ENCODE measurements at regions not wholly inside any gene's neighbourhood (a gene's known extent, or its start where the extent isn't known, plus 50 kb on each side); places are given as distances from the start of the nearest gene placed in this dataset.
A peak's percentile ranks its signal among the peaks of the same experiment; 100 is the strongest.

DNA sequence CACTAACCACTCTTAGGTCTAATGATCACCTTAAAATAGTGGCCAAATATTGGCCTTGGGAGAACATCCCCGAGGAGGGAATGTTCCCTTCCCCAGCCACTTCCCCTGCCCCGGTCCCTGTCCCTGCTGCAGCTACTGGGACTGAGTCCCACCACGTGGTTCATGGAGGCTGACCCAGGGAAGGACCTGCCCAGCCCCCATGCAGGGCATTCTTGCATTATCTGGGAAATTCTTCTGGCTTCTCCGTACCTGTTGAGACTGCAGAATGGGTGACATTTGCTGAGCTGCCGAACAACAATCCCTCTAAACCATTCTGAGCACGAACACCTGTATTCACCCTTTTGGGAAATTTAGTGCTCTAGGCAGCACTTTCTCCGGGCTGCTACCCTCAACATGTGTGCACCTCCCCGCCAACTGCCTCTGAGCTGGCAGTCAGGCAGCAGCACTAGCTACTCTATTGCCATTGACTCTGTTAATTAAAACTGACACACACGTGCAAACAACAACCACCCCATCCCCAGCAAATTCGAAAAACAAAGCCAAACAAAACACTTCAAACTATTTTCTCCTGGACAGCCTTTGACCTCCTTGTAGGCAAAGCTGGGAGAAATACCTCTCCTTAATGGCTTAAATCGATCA lies 567.4 kb upstream of the MKI67 start:
- Histone ChIP-seq H4K20me1 (ENCODE audit: insufficient read depth) (no peaks in the 10 kb centered on the region), H3K36me3 (ENCODE audit: insufficient read depth, low read length) (no peaks in the 10 kb centered on the region), H3K4me3 (ENCODE audit: low read length) (peak overlapping the region; percentile 5), H3K9ac (ENCODE audit: low read length) (no peak overlapping the region), H3F3A (ENCODE audit: insufficient read depth, low read length, poor library complexity, severe bottlenecking) (no peaks in the 10 kb centered on the region), H3K27ac (ENCODE audit: low read length) (no peak overlapping the region), H3K4me2 (ENCODE audit: low read length) (no peak overlapping the region), H3K9me2 (ENCODE audit: insufficient read depth, low read length) (no peaks in the 10 kb centered on the region), H3K9me3 (ENCODE audit: low read length) (no peaks in the 10 kb centered on the region), H2AFZ (ENCODE audit: low read depth, low read length) (no peak overlapping the region), H3K27me3 (ENCODE audit: insufficient read depth, low read depth, low read length) (peaks cover 5% of the 10 kb centered on the region), H3K79me2 (replicated peaks; ENCODE audit: insufficient read depth, low read length) (no peaks in the 10 kb centered on the region)
- no peak for TF ChIP-seq POLR2AphosphoS5 (IDR thresholded peaks at IDR 0.05)
- TF ChIP-seq RAD21 (conservative IDR thresholded peaks at IDR 0.05) = no peak
- no peak for TF ChIP-seq REST (IDR thresholded peaks at IDR 0.05; ENCODE audit: borderline replicate concordance)
- TF ChIP-seq MXI1 (conservative IDR thresholded peaks at IDR 0.05; ENCODE audit: poor library complexity, severe bottlenecking) = no peak
- TF ChIP-seq CTCF (IDR thresholded peaks at IDR 0.05; ENCODE audit: poor library complexity, severe bottlenecking) = no peak
- TF ChIP-seq TAF1 (IDR thresholded peaks at IDR 0.05; ENCODE audit: low read depth) = no peak
- TF ChIP-seq SMC3 (conservative IDR thresholded peaks at IDR 0.05; ENCODE audit: poor library complexity) = no peak
- TF ChIP-seq EP300 (conservative IDR thresholded peaks at IDR 0.05; ENCODE audit: poor library complexity, severe bottlenecking) = no peak
- TF ChIP-seq EZH2 (IDR thresholded peaks at IDR 0.05; ENCODE audit: borderline replicate concordance, insufficient read depth, low read length, poor library complexity, severe bottlenecking) = no peak

- no peaks in the 10 kb centered on the region for H4K20me1 ChIP-seq (ENCODE audit: insufficient read depth)
- no peak overlapping the region for H3K9ac ChIP-seq (ENCODE audit: low read length)
- H3K27ac ChIP-seq (ENCODE audit: low read length) = no peak overlapping the region
- H3K4me3 ChIP-seq (ENCODE audit: low read length) = peak overlapping the region; percentile 5
- H3K27me3 ChIP-seq (ENCODE audit: insufficient read depth, low read depth, low read length) = peaks cover 5% of the 10 kb centered on the region
- H3F3A ChIP-seq (ENCODE audit: insufficient read depth, low read length, poor library complexity, severe bottlenecking) = no peaks in the 10 kb centered on the region
- H3K9me3 ChIP-seq (ENCODE audit: low read length) = no peaks in the 10 kb centered on the region
- TF ChIP-seq SMC3 (conservative IDR thresholded peaks at IDR 0.05; ENCODE audit: poor library complexity) (no peak), EZH2 (IDR thresholded peaks at IDR 0.05; ENCODE audit: borderline replicate concordance, insufficient read depth, low read length, poor library complexity, severe bottlenecking) (no peak), RAD21 (conservative IDR thresholded peaks at IDR 0.05) (no peak), TAF1 (IDR thresholded peaks at IDR 0.05; ENCODE audit: low read depth) (no peak), CTCF (IDR thresholded peaks at IDR 0.05; ENCODE audit: poor library complexity, severe bottlenecking) (no peak), MXI1 (conservative IDR thresholded peaks at IDR 0.05; ENCODE audit: poor library complexity, severe bottlenecking) (no peak), REST (IDR thresholded peaks at IDR 0.05; ENCODE audit: borderline replicate concordance) (no peak), POLR2AphosphoS5 (IDR thresholded peaks at IDR 0.05) (no peak), EP300 (conservative IDR thresholded peaks at IDR 0.05; ENCODE audit: poor library complexity, severe bottlenecking) (no peak)
- no peaks in the 10 kb centered on the region for H3K9me2 ChIP-seq (ENCODE audit: insufficient read depth, low read length)
- H3K79me2 ChIP-seq (replicated peaks; ENCODE audit: insufficient read depth, low read length) = no peaks in the 10 kb centered on the region
- H3K36me3 ChIP-seq (ENCODE audit: insufficient read depth, low read length) = no peaks in the 10 kb centered on the region
- H3K4me2 ChIP-seq (ENCODE audit: low read length) = no peak overlapping the region
- no peak overlapping the region for H2AFZ ChIP-seq (ENCODE audit: low read depth, low read length)
Measured at GRCh38 chr10:128694168-128694850, 568.1 kb upstream of the MKI67 start.
